Activated CD4-positive, alpha-beta T cell treated with anti-CD3 and anti-CD28 coated beads for 36 hours (primary cell): ENCODE measurements at regions not wholly inside any gene's neighbourhood (a gene's known extent, or its start where the extent isn't known, plus 50 kb on each side); places are given as distances from the start of the nearest gene placed in this dataset.
"Not testable (repeated sequence)": the region's sequence is repeated elsewhere in the genome, so short reads cannot be mapped to it uniquely, and the experiment has no call there.

Source experiments
- ATAC-seq: fragments of 200-7000 bp; cut with Tn5 transposase; one replicate; pipeline ENCODE4 v1.10.0; 2021; ENCODE audit warnings: mild to moderate bottlenecking, moderate library complexity
- CTCF ChIA-PET: fragments of 350-600 bp; sonication (Branson Sonifier 250); formaldehyde crosslinking; loops from one replicate; lab custom pipeline; 2021; ENCODE audit warnings: antibody characterized with exemption; lab: Charles Lee
- POLR2A ChIA-PET: fragments of 350-600 bp; sonication (Branson Sonifier 250); formaldehyde crosslinking; loops from one replicate; lab custom pipeline; 2021; ENCODE audit warnings: antibody characterized with exemption, inconsistent platforms; lab: Charles Lee
- DNase-seq: peaks from one replicate; pipeline ENCODE4 v3.0.0-alpha.2; 2020
- H3K27ac Mint-ChIP-seq: one replicate; pipeline ENCODE4 v1.8.0; 2021; ENCODE audit warnings: mixed read lengths
- H3K27me3 Mint-ChIP-seq: one replicate; pipeline ENCODE4 v1.8.0; 2021; ENCODE audit warnings: mixed read lengths
- H3K36me3 Mint-ChIP-seq: one replicate; pipeline ENCODE4 v1.8.0; 2021; ENCODE audit warnings: low read depth, mixed read lengths
- H3K4me1 Mint-ChIP-seq: one replicate; pipeline ENCODE4 v1.8.0; 2021; ENCODE audit warnings: mixed read lengths
- H3K4me3 Mint-ChIP-seq: one replicate; pipeline ENCODE4 v1.8.0; 2021; ENCODE audit warnings: mild to moderate bottlenecking, moderate library complexity, mixed read lengths
- H3K9me3 Mint-ChIP-seq: one replicate; pipeline ENCODE4 v1.8.0; 2021; ENCODE audit warnings: low read depth, mixed read lengths
- intact Hi-C, 2 experiments: fragments of 100-400 bp; cut with DNase I in 1 of 2; cut with micrococcal nuclease in 1 of 2; formaldehyde crosslinking; loops; one replicate each; pipeline versions ENCODE4 v1.14.2 to v1.15.1; 2022 to 2024; cut with DNase I, micrococcal nuclease

GRCh38 chr16:73413830-73414190 is 365.9 kb upstream of the ZFHX3 start:
- intact Hi-C loops: no loop called here
- CTCF ChIA-PET: no interaction called here
- H3K4me1 Mint-ChIP-seq: no peaks in the 10 kb centered on the region
- POLR2A ChIA-PET: no interaction called here
- DNase-seq: no peak
- H3K27me3 Mint-ChIP-seq: no peaks in the 10 kb centered on the region
- H3K4me3 Mint-ChIP-seq: no peak overlapping the region
- H3K27ac Mint-ChIP-seq: no peak overlapping the region
- no peak for ATAC-seq
- H3K9me3 Mint-ChIP-seq: peaks cover 2% of the 10 kb centered on the region
- no peaks in the 10 kb centered on the region for H3K36me3 Mint-ChIP-seq

DNA sequence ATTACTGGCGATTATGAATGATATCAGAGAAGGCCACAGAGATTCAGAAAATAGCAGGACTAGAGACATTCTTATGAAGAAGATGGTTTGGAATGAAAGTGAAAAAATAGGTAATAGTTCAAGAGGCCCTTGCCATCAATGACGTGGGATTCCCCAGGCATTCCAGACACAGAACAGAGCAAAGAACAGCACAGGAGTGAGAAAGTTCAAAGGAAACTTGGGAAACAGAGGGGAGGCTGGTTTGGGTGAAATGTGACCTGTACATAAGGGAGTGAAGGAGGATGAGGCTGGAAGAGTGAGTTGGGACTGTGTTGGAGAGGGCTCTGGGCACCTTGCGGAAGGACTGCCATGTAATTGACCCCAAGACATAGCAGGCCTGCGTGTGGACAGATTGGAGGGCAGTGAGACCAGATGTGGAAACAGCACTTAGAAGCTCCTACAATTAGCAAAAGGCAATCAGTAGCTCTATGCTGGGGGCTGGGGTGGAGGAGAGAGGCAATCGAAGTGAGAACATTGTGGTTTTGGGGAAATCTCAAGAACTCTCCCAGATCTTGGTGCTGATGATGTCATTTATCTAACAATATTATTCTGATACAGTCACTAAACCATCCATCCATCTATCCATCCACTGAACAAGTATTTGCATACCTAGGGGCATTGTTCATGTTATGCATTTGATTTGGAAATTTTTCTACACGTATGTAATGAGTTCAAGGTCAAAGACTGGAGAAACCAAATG is 365.3 kb upstream of the ZFHX3 start:
- intact Hi-C loops: no loop called here
- no peaks in the 10 kb centered on the region for H3K27me3 Mint-ChIP-seq
- H3K9me3 Mint-ChIP-seq: peaks cover 2% of the 10 kb centered on the region
- no peaks in the 10 kb centered on the region for H3K4me1 Mint-ChIP-seq
- CTCF ChIA-PET: interaction anchor here (0.6 kb wide), 1 partner anchor 547 kb away, joined by 4 read pairs; no protein-coding TSS in a partner anchor
- no peak overlapping the region for H3K27ac Mint-ChIP-seq
- H3K4me3 Mint-ChIP-seq: no peak overlapping the region
- POLR2A ChIA-PET: no interaction called here
- DNase-seq (no peak), ATAC-seq (no peak)
- H3K36me3 Mint-ChIP-seq: no peaks in the 10 kb centered on the region

GRCh38 chr16:73412416-73412815 is 364.5 kb upstream of the ZFHX3 start:
- no peaks in the 10 kb centered on the region for H3K4me1 Mint-ChIP-seq
- ChIA-PET POLR2A (no interaction called here), CTCF (no interaction called here)
- intact Hi-C loops: no loop called here
- DNase-seq: no peak
- no peaks in the 10 kb centered on the region for H3K36me3 Mint-ChIP-seq
- ATAC-seq: no peak
- H3K27me3 Mint-ChIP-seq: no peaks in the 10 kb centered on the region
- H3K4me3 Mint-ChIP-seq: no peak overlapping the region
- H3K9me3 Mint-ChIP-seq: peaks cover 2% of the 10 kb centered on the region
- no peak overlapping the region for H3K27ac Mint-ChIP-seq

- Mint-ChIP-seq H3K9me3 (no peaks in the 10 kb centered on the region), H3K27ac (no peak overlapping the region), H3K27me3 (no peaks in the 10 kb centered on the region), H3K36me3 (no peaks in the 10 kb centered on the region), H3K4me3 (no peak overlapping the region), H3K4me1 (no peaks in the 10 kb centered on the region)
- ATAC-seq (no peak), DNase-seq (no peak)
- intact Hi-C loops: no loop called here
- POLR2A ChIA-PET: no interaction called here
- CTCF ChIA-PET: no interaction called here
Observed at GRCh38 chr16:73408716-73409115, 360.8 kb upstream of the ZFHX3 start.

- ATAC-seq (no peak), DNase-seq (no peak)
- H3K4me3 Mint-ChIP-seq: no peak overlapping the region
- no peaks in the 10 kb centered on the region for H3K9me3 Mint-ChIP-seq
- intact Hi-C loops: no loop called here
- H3K36me3 Mint-ChIP-seq: no peaks in the 10 kb centered on the region
- H3K27ac Mint-ChIP-seq: no peak overlapping the region
- no peaks in the 10 kb centered on the region for H3K27me3 Mint-ChIP-seq
- no peaks in the 10 kb centered on the region for H3K4me1 Mint-ChIP-seq
- CTCF ChIA-PET: interaction anchor here (0.7 kb wide), 1 partner anchor 1797 kb away, joined by 3 read pairs; no protein-coding TSS in a partner anchor
- POLR2A ChIA-PET: no interaction called here
Observed at GRCh38 chr16:73408311-73408710, 360.4 kb upstream of the ZFHX3 start.

- POLR2A ChIA-PET: no interaction called here
- Mint-ChIP-seq H3K4me3 (no peak overlapping the region), H3K36me3 (no peaks in the 10 kb centered on the region), H3K9me3 (no peaks in the 10 kb centered on the region), H3K27ac (no peak overlapping the region), H3K27me3 (no peaks in the 10 kb centered on the region), H3K4me1 (no peaks in the 10 kb centered on the region)
- no peak for DNase-seq
- CTCF ChIA-PET: no interaction called here
- intact Hi-C loops: no loop called here
- no peak for ATAC-seq
Observed at GRCh38 chr16:73405851-73406250, 357.9 kb upstream of the ZFHX3 start.

DNA sequence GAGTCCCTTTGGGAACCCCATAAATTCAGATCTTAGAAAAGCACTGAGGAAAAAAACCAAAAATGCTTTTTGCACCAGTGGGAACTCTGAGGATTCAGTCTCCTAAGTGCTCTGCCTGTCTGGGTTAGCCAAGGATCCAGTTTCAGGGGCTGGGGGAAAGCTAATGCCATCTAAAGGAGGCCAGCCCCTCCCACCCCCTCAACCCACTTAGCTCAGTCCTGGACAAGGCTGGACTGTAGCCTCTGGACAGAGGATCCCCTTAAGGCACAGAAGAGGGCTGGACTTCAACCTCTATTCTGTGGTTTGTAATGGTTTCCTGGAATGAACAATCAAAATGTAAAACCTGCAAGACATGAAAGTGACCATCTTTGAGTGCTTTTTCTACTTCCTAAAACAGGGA is 356.1 kb upstream of the ZFHX3 start:
- POLR2A ChIA-PET: no interaction called here
- no peaks in the 10 kb centered on the region for H3K9me3 Mint-ChIP-seq
- intact Hi-C loops: no loop called here
- no peaks in the 10 kb centered on the region for H3K27me3 Mint-ChIP-seq
- H3K4me1 Mint-ChIP-seq: no peaks in the 10 kb centered on the region
- no peak overlapping the region for H3K27ac Mint-ChIP-seq
- CTCF ChIA-PET: no interaction called here
- DNase-seq: no peak
- no peak for ATAC-seq
- H3K36me3 Mint-ChIP-seq: no peaks in the 10 kb centered on the region
- H3K4me3 Mint-ChIP-seq: no peak overlapping the region

DNA sequence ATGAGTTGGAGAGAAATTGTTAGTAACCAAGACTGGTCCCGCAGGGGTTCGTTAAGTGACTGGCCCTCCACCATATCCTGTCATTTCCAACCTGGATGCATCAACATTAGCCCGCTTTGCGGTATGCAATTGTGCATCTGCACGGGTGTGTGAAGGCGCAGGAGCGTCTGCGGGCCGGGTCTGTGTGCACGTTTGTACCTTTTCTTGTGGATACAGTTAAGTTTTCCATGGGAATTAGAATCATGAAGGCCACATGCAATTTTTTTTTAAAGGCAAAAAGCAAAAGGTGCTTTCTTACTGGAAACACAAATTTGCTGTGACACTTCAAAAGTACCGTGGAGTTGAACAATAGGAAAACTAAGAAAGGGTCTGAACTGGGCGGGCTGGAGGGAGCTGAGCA is 355.4 kb upstream of the ZFHX3 start:
- ChIA-PET POLR2A (no interaction called here), CTCF (no interaction called here)
- no peaks in the 10 kb centered on the region for H3K36me3 Mint-ChIP-seq

GRCh38 chr16:73400951-73401350 is 353.0 kb upstream of the ZFHX3 start:
- Mint-ChIP-seq H3K27me3 (peaks cover 2% of the 10 kb centered on the region), H3K4me1 (no peaks in the 10 kb centered on the region), H3K4me3 (no peak overlapping the region), H3K36me3 (no peaks in the 10 kb centered on the region), H3K9me3 (peaks cover 4% of the 10 kb centered on the region), H3K27ac (no peak overlapping the region)
- DNase-seq (no peak), ATAC-seq (no peak)
- intact Hi-C loops: no loop called here
- POLR2A ChIA-PET: no interaction called here
- CTCF ChIA-PET: no interaction called here

More for the DNA sequence above, 355.4 kb upstream of the ZFHX3 start:
- H3K27me3 Mint-ChIP-seq: no peaks in the 10 kb centered on the region
- H3K27ac Mint-ChIP-seq: no peak overlapping the region
- no peak overlapping the region for H3K4me3 Mint-ChIP-seq
- ATAC-seq: no peak
- no peaks in the 10 kb centered on the region for H3K4me1 Mint-ChIP-seq
- H3K9me3 Mint-ChIP-seq: no peaks in the 10 kb centered on the region
- DNase-seq: no peak
- intact Hi-C loops: no loop called here

GRCh38 chr16:73399997-73400396 is 352.1 kb upstream of the ZFHX3 start:
- Mint-ChIP-seq H3K27me3 (peaks cover 2% of the 10 kb centered on the region), H3K27ac (no peak overlapping the region), H3K4me1 (no peaks in the 10 kb centered on the region), H3K4me3 (no peak overlapping the region), H3K36me3 (no peaks in the 10 kb centered on the region), H3K9me3 (peaks cover 4% of the 10 kb centered on the region)
- no peak for ATAC-seq
- ChIA-PET POLR2A (no interaction called here), CTCF (no interaction called here)
- intact Hi-C loops: no loop called here
- DNase-seq: no peak

DNA sequence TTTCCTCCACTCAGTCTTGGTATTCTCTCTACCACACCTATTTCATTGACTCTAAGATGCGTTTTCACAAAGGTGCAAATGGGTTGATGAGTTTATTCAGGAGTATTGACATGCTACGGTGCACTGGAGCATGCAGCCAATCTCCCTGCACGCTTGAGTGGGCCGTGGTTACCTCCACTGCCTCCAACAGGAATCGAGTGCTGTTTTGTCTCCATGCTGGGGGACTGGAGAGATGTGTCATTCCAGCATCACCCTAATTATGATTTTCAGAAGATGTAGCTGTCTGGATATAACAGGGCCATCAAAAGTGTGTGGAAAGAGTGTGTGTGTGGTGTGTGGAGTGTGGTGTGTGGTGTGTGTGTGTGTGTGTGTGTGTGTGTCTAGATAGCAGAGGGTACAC is 351.6 kb upstream of the ZFHX3 start:
- no peak for ATAC-seq
- H3K27me3 Mint-ChIP-seq: peaks cover 2% of the 10 kb centered on the region
- H3K27ac Mint-ChIP-seq: no peak overlapping the region
- ChIA-PET CTCF (no interaction called here), POLR2A (no interaction called here)
- H3K4me3 Mint-ChIP-seq: no peak overlapping the region
- intact Hi-C loops: no loop called here
- H3K9me3 Mint-ChIP-seq: peaks cover 4% of the 10 kb centered on the region
- DNase-seq: no peak
- H3K36me3 Mint-ChIP-seq: no peaks in the 10 kb centered on the region
- no peaks in the 10 kb centered on the region for H3K4me1 Mint-ChIP-seq

DNA sequence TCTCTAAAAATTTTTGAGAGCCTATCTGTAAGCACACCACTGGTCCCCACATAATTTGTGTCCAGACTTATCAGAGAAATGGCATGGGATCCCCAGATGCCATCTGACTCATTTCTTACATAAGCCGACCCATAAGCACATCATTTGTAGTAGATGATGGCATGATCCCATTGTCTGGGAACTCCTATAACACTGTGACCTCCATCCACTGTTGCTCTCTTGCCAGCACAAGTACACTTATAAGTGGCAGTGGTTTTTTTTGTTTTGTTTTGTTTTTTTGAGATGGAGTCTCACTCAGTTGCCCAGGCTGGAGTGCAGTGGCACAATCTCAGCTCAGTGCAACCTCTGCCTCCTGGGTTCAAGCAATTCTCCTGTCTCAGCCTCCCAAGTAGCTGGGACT is 350.7 kb upstream of the ZFHX3 start:
- DNase-seq, ATAC-seq: not testable (repeated sequence)

More for the DNA sequence above, 350.7 kb upstream of the ZFHX3 start:
- H3K4me3 Mint-ChIP-seq, intact Hi-C loops, POLR2A ChIA-PET, H3K4me1 Mint-ChIP-seq, H3K9me3 Mint-ChIP-seq, H3K27me3 Mint-ChIP-seq, H3K27ac Mint-ChIP-seq, CTCF ChIA-PET, H3K36me3 Mint-ChIP-seq: not testable (repeated sequence)
